ENCODE measurements at regions not wholly inside any gene's neighbourhood (a gene's known extent, or its start where the extent isn't known, plus 50 kb on each side); places are given as distances from the start of the nearest gene placed in this dataset.

GRCh38 chr10:23521735-23522134 is 82.9 kb downstream of the OTUD1 start:
- H3K4me3 ChIP-seq (replicated peaks in 1 of 4; ENCODE audit: control extremely low read depth in 1 of 4, insufficient read depth in 1 of 4, low read depth in 3 of 4, low read length in 4 of 4): no peak overlapping the region
- no peak for DNase-seq (ENCODE audit: low read depth in 2 of 2)
- no peak overlapping the region for H2AFZ ChIP-seq (ENCODE audit: low read length)
- no peak overlapping the region for H3K9ac ChIP-seq (ENCODE audit: insufficient read depth, low read length)
- no peaks in the 10 kb centered on the region for H3K27me3 ChIP-seq (ENCODE audit: control insufficient read depth, insufficient read depth, low read length)
- H4K20me1 ChIP-seq (ENCODE audit: control insufficient read depth, extremely low read depth, insufficient read depth, low read length): no peaks in the 10 kb centered on the region
- H3K9me3 ChIP-seq (ENCODE audit: control insufficient read depth, insufficient read depth, low read depth, low read length): no peaks in the 10 kb centered on the region
- H3K27ac ChIP-seq (ENCODE audit: insufficient read depth, low read length): no peak overlapping the region
- no peaks in the 10 kb centered on the region for H3K4me1 ChIP-seq (ENCODE audit: control insufficient read depth, extremely low read depth, insufficient read depth, low read length)
- no peak overlapping the region for H3K4me2 ChIP-seq (ENCODE audit: extremely low read depth, insufficient read depth, low read length)
- H3K79me2 ChIP-seq (ENCODE audit: control insufficient read depth, insufficient read depth, low read length): no peaks in the 10 kb centered on the region
- no peaks in the 10 kb centered on the region for H3K36me3 ChIP-seq (ENCODE audit: control insufficient read depth, insufficient read depth, low read length)
- TF ChIP-seq EZH2 (IDR thresholded peaks at IDR 0.05; ENCODE audit: low read length, missing control alignments): no peak
- TF ChIP-seq CTCF (conservative IDR thresholded peaks at IDR 0.05 in 1 of 2, IDR thresholded peaks at IDR 0.05 in 1 of 2; ENCODE audit: low read depth in 1 of 2, low read length in 2 of 2): no peak

GRCh38 chr10:23522345-23522744 is 83.5 kb downstream of the OTUD1 start:
- Histone ChIP-seq H3K4me3 (replicated peaks in 1 of 4; ENCODE audit: control extremely low read depth in 1 of 4, insufficient read depth in 1 of 4, low read depth in 3 of 4, low read length in 4 of 4) (no peak overlapping the region), H3K4me2 (ENCODE audit: extremely low read depth, insufficient read depth, low read length) (no peak overlapping the region), H3K79me2 (ENCODE audit: control insufficient read depth, insufficient read depth, low read length) (no peaks in the 10 kb centered on the region), H2AFZ (ENCODE audit: low read length) (no peak overlapping the region), H3K9me3 (ENCODE audit: control insufficient read depth, insufficient read depth, low read depth, low read length) (no peaks in the 10 kb centered on the region), H3K27me3 (ENCODE audit: control insufficient read depth, insufficient read depth, low read length) (no peaks in the 10 kb centered on the region), H3K27ac (ENCODE audit: insufficient read depth, low read length) (no peak overlapping the region), H3K9ac (ENCODE audit: insufficient read depth, low read length) (no peak overlapping the region), H3K36me3 (ENCODE audit: control insufficient read depth, insufficient read depth, low read length) (no peaks in the 10 kb centered on the region), H3K4me1 (ENCODE audit: control insufficient read depth, extremely low read depth, insufficient read depth, low read length) (no peaks in the 10 kb centered on the region), H4K20me1 (ENCODE audit: control insufficient read depth, extremely low read depth, insufficient read depth, low read length) (no peaks in the 10 kb centered on the region)
- DNase-seq (ENCODE audit: low read depth in 2 of 2): peak; percentile 7 to 56
- TF ChIP-seq CTCF (conservative IDR thresholded peaks at IDR 0.05 in 1 of 2, IDR thresholded peaks at IDR 0.05 in 1 of 2; ENCODE audit: low read depth in 1 of 2, low read length in 2 of 2) (no peak), EZH2 (IDR thresholded peaks at IDR 0.05; ENCODE audit: low read length, missing control alignments) (no peak)

- Histone ChIP-seq H3K36me3 (ENCODE audit: control insufficient read depth, insufficient read depth, low read length) (no peaks in the 10 kb centered on the region), H3K9ac (ENCODE audit: insufficient read depth, low read length) (no peak overlapping the region), H2AFZ (ENCODE audit: low read length) (no peak overlapping the region), H3K27ac (ENCODE audit: insufficient read depth, low read length) (no peak overlapping the region), H3K9me3 (ENCODE audit: control insufficient read depth, insufficient read depth, low read depth, low read length) (no peaks in the 10 kb centered on the region), H4K20me1 (ENCODE audit: control insufficient read depth, extremely low read depth, insufficient read depth, low read length) (no peaks in the 10 kb centered on the region), H3K4me2 (ENCODE audit: extremely low read depth, insufficient read depth, low read length) (no peak overlapping the region), H3K4me3 (replicated peaks in 1 of 4; ENCODE audit: control extremely low read depth in 1 of 4, insufficient read depth in 1 of 4, low read depth in 3 of 4, low read length in 4 of 4) (no peak overlapping the region), H3K79me2 (ENCODE audit: control insufficient read depth, insufficient read depth, low read length) (no peaks in the 10 kb centered on the region), H3K27me3 (ENCODE audit: control insufficient read depth, insufficient read depth, low read length) (no peaks in the 10 kb centered on the region), H3K4me1 (ENCODE audit: control insufficient read depth, extremely low read depth, insufficient read depth, low read length) (no peaks in the 10 kb centered on the region)
- DNase-seq (ENCODE audit: low read depth in 2 of 2): no peak
- TF ChIP-seq CTCF (conservative IDR thresholded peaks at IDR 0.05 in 1 of 2, IDR thresholded peaks at IDR 0.05 in 1 of 2; ENCODE audit: low read depth in 1 of 2, low read length in 2 of 2) (no peak), EZH2 (IDR thresholded peaks at IDR 0.05; ENCODE audit: low read length, missing control alignments) (no peak)
These were observed 84.4 kb downstream of the OTUD1 start for GRCh38 chr10:23523251-23523650.
